Breast epithelium (tissue), 4 donors: ENCODE measurements at regions not wholly inside any gene's neighbourhood (a gene's known extent, or its start where the extent isn't known, plus 50 kb on each side); places are given as distances from the start of the nearest gene placed in this dataset.

Experiments
- DNase-seq, 2 donors: peaks; one replicate each; pipeline ENCODE4 v3.0.0-alpha.2; 2019; ENCODE audit warnings: low spot score in 2 of 2
- H3K27ac ChIP-seq, 2 donors: fragments of 200-600 bp; sonication (generic) in 1 of 2; one replicate each; pipeline ENCODE4 v1.5.1; 2016 to 2019; ENCODE audit warnings: mild to moderate bottlenecking in 1 of 2
- H3K27me3 ChIP-seq, 2 donors: fragments of 200-600 bp; sonication (generic) in 1 of 2; one replicate each; pipeline versions ENCODE4 v1.5.1 to v1.6.0; 2017 to 2019; ENCODE audit warnings: control low read depth in 1 of 2, mild to moderate bottlenecking in 1 of 2
- H3K36me3 ChIP-seq: fragments of 200-600 bp; one replicate; pipeline ENCODE4 v1.5.1; 2019
- H3K4me1 ChIP-seq, 2 donors: fragments of 200-600 bp; sonication (generic); one replicate each; pipeline ENCODE4 v1.5.1; 2016 to 2019; ENCODE audit warnings: control low read depth in 1 of 2
- H3K4me3 ChIP-seq, 3 donors: fragments of 200-600 bp; sonication (generic); 1 replicate in 2 of 3; 2 replicates in 1 of 3; pipeline ENCODE4 v1.5.1; 2016 to 2019; ENCODE audit warnings: mild to moderate bottlenecking in 3 of 3, moderate library complexity in 2 of 3
- H3K9me3 ChIP-seq, 2 donors: fragments of 200-600 bp; sonication (generic) in 1 of 2; one replicate each; pipeline ENCODE4 v1.5.1; 2016 to 2019; ENCODE audit warnings: control low read depth in 1 of 2
- POLR2A ChIP-seq: fragments of 450-650 bp; IDR thresholded peaks from one replicate; pipeline ENCODE4 v1.6.1; 2016; ENCODE audit warnings: antibody characterized with exemption, mild to moderate bottlenecking, moderate library complexity
- POLR2AphosphoS5 ChIP-seq, 3 donors: sonication (generic); formaldehyde crosslinking; IDR thresholded peaks; one replicate each; pipeline ENCODE4 v1.6.1; 2017; ENCODE audit warnings: antibody characterized with exemption in 3 of 3
- intact Hi-C: fragments of 100-400 bp; cut with DNase I; formaldehyde crosslinking; loops from one replicate; pipeline ENCODE4 v1.15.1; 2023; ENCODE audit warnings: low total_unique reads
- TF ChIP-seq, protein P1 (sequence below), 3 donors: fragments of 450-650 bp; IDR thresholded peaks; one replicate each; pipeline ENCODE4 v1.5.1; 2016 to 2017; ENCODE audit warnings: antibody characterized with exemption in 3 of 3, mild to moderate bottlenecking in 3 of 3, moderate library complexity in 3 of 3

DNA sequence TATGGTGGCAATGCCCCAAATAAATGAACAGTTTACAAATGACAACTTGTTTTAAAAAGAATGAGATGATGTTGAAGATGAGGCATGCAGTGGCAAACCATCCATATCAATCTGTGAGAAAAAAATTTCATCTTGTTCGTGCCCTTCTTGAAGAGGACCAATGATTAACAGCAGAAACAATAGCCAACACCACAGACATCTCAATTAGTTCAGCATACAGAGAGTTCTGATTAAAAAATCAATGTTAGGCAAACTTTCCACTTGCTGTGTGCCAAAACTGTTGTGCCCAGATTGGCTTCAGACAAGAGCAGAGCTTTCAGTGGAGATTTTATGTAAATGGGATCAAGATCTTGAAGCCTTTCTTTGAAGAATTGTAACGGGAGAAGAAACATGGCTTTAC lies 329.9 kb downstream of the BMP4 start:
- intact Hi-C loops: no loop called here
- no peak overlapping the region for H3K4me3 ChIP-seq

DNA sequence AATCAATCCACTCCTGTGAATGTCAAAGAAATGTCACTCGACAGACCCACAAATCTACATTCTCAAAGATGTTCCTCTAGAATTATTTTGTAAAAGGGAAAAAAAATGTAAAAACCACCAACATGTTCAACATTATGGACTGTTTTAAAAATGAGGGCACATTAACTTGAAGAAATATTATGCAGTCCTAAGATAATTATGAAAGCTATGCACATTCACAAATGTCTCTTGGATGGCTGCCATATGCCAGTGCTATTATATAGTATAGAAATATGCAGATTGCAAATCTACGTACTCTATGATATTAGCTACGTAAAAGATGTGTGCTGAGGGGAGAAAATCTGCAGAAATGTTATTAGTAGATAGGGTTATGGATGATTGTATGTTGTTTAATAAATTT lies 334.2 kb downstream of the BMP4 start:
- no peak overlapping the region for H3K4me3 ChIP-seq
- intact Hi-C loops: no loop called here
- no peaks in the 10 kb centered on the region for H3K36me3 ChIP-seq
- H3K4me1 ChIP-seq: no peaks in the 10 kb centered on the region
- no peaks in the 10 kb centered on the region for H3K27me3 ChIP-seq
- H3K27ac ChIP-seq: no peak overlapping the region
- TF ChIP-seq POLR2AphosphoS5 (IDR thresholded peaks at IDR 0.05) (no peak), POLR2A (no peak)
- TF ChIP-seq, protein P1, sequence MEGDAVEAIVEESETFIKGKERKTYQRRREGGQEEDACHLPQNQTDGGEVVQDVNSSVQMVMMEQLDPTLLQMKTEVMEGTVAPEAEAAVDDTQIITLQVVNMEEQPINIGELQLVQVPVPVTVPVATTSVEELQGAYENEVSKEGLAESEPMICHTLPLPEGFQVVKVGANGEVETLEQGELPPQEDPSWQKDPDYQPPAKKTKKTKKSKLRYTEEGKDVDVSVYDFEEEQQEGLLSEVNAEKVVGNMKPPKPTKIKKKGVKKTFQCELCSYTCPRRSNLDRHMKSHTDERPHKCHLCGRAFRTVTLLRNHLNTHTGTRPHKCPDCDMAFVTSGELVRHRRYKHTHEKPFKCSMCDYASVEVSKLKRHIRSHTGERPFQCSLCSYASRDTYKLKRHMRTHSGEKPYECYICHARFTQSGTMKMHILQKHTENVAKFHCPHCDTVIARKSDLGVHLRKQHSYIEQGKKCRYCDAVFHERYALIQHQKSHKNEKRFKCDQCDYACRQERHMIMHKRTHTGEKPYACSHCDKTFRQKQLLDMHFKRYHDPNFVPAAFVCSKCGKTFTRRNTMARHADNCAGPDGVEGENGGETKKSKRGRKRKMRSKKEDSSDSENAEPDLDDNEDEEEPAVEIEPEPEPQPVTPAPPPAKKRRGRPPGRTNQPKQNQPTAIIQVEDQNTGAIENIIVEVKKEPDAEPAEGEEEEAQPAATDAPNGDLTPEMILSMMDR (IDR thresholded peaks at IDR 0.05): no peak
- no peak for DNase-seq
- no peaks in the 10 kb centered on the region for H3K9me3 ChIP-seq

More for the DNA sequence above, 329.9 kb downstream of the BMP4 start:
- no peaks in the 10 kb centered on the region for H3K9me3 ChIP-seq
- no peaks in the 10 kb centered on the region for H3K4me1 ChIP-seq
- TF ChIP-seq POLR2A: no peak
- no peak for TF ChIP-seq POLR2AphosphoS5 (IDR thresholded peaks at IDR 0.05)
- TF ChIP-seq, protein P1 (IDR thresholded peaks at IDR 0.05): no peak
- H3K27ac ChIP-seq: no peak overlapping the region
- H3K27me3 ChIP-seq: no peaks in the 10 kb centered on the region
- DNase-seq: no peak
- H3K36me3 ChIP-seq: no peaks in the 10 kb centered on the region

DNA sequence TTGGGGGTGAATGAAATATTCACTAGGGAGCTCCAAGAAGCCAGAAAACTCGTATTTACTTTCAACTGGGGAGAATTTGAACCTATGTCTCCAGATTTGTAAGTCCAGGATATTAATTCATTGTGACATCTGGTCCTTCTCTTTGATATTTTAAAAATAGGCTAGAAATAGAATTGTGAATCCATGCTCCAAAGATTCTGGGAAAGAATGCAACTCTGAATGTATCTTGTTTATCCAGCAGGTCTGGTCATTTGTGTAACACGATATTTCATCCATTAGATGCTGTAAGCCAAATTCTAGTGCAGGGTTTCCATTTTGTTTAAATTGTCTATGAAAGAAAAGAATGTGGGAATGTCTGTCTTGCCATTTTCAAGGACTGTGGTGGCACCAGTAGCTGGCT lies 334.7 kb downstream of the BMP4 start:
- no peak overlapping the region for H3K4me3 ChIP-seq
- no peaks in the 10 kb centered on the region for H3K9me3 ChIP-seq
- H3K27ac ChIP-seq: no peak overlapping the region
- DNase-seq: no peak
- TF ChIP-seq POLR2AphosphoS5 (IDR thresholded peaks at IDR 0.05) (no peak), POLR2A (no peak)
- TF ChIP-seq, protein P1 (IDR thresholded peaks at IDR 0.05): no peak
- no peaks in the 10 kb centered on the region for H3K27me3 ChIP-seq
- intact Hi-C loops: no loop called here
- H3K36me3 ChIP-seq: no peaks in the 10 kb centered on the region
- no peaks in the 10 kb centered on the region for H3K4me1 ChIP-seq

DNA sequence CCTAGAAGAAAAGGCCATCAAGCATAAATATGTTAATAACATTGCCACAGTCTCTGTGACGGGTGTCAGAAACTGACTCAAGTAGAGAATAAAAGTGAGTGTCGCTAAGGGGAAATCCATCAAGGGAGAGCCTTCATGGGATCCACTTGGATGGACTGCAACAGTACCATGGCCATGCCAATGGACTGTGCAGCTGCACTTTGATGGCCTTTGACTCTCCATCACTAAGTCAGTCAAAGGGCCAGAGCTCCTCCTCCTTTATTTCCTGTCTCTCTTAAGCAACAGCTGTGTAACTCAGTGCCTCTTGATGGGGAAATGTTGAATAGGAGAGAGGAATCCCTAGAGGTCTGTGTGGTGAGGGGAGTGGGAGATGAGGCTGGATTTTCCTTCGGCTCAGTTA lies 335.2 kb downstream of the BMP4 start:
- Histone ChIP-seq H3K36me3 (no peaks in the 10 kb centered on the region), H3K27me3 (no peaks in the 10 kb centered on the region), H3K9me3 (no peaks in the 10 kb centered on the region), H3K27ac (no peak overlapping the region), H3K4me3 (no peak overlapping the region), H3K4me1 (no peaks in the 10 kb centered on the region)
- TF ChIP-seq, protein P1 (IDR thresholded peaks at IDR 0.05): no peak
- no peak for TF ChIP-seq POLR2AphosphoS5 (IDR thresholded peaks at IDR 0.05)
- TF ChIP-seq POLR2A: no peak
- intact Hi-C loops: no loop called here
- no peak for DNase-seq

- intact Hi-C loops: no loop called here
- H3K27ac ChIP-seq: no peak overlapping the region
Measured at GRCh38 chr14:53620890-53621289, 335.7 kb downstream of the BMP4 start.

More at GRCh38 chr14:53620890-53621289, 335.7 kb downstream of the BMP4 start:
- DNase-seq: no peak
- no peaks in the 10 kb centered on the region for H3K4me1 ChIP-seq
- H3K9me3 ChIP-seq: no peaks in the 10 kb centered on the region
- no peaks in the 10 kb centered on the region for H3K27me3 ChIP-seq
- no peak for TF ChIP-seq POLR2AphosphoS5 (IDR thresholded peaks at IDR 0.05)
- no peak for TF ChIP-seq POLR2A
- TF ChIP-seq, protein P1 (IDR thresholded peaks at IDR 0.05): no peak
- H3K36me3 ChIP-seq: no peaks in the 10 kb centered on the region
- H3K4me3 ChIP-seq: no peak overlapping the region
